Ascending aorta (tissue), 2 donors: ENCODE measurements at regions not wholly inside any gene's neighbourhood (a gene's known extent, or its start where the extent isn't known, plus 50 kb on each side); places are given as distances from the start of the nearest gene placed in this dataset.

ENCODE experiments used
- DNase-seq, 2 donors: peaks; one replicate each; pipeline ENCODE4 v3.0.0-alpha.2; 2019; ENCODE audit warnings: low spot score in 2 of 2
- H3K27ac ChIP-seq, 2 donors: fragments of 200-600 bp; sonication (generic); one replicate each; pipeline ENCODE4 v1.5.1; 2016 to 2017; ENCODE audit warnings: mild to moderate bottlenecking in 1 of 2
- H3K27me3 ChIP-seq: fragments of 200-600 bp; sonication (generic); one replicate; pipeline ENCODE4 v1.5.1; 2017
- H3K36me3 ChIP-seq, 2 donors: fragments of 200-600 bp; sonication (generic); one replicate each; pipeline ENCODE4 v1.5.1; 2016
- H3K4me1 ChIP-seq, 2 donors: fragments of 200-600 bp; sonication (generic); one replicate each; pipeline ENCODE4 v1.5.1; 2016 to 2017; ENCODE audit warnings: mild to moderate bottlenecking in 1 of 2
- H3K4me3 ChIP-seq, 2 donors: fragments of 200-600 bp; sonication (generic); one replicate each; pipeline ENCODE4 v1.5.1; 2016 to 2017; ENCODE audit warnings: mild to moderate bottlenecking in 1 of 2
- H3K9me3 ChIP-seq, 2 donors: fragments of 200-600 bp; sonication (generic); one replicate each; pipeline ENCODE4 v1.5.1; 2016
- intact Hi-C: fragments of 100-400 bp; cut with DNase I; formaldehyde crosslinking; loops from one replicate; pipeline ENCODE4 v1.15.1; 2023
- TF ChIP-seq, protein P1 (sequence below), 3 experiments: fragments of 200-600 bp in 2 of 3; fragments of 450-650 bp in 1 of 3; sonication (generic) in 2 of 3; IDR thresholded peaks; one replicate each; pipeline ENCODE4 v1.5.1; 2016 to 2019; ENCODE audit warnings: antibody characterized with exemption in 3 of 3, mild to moderate bottlenecking in 1 of 3, moderate library complexity in 1 of 3

DNA sequence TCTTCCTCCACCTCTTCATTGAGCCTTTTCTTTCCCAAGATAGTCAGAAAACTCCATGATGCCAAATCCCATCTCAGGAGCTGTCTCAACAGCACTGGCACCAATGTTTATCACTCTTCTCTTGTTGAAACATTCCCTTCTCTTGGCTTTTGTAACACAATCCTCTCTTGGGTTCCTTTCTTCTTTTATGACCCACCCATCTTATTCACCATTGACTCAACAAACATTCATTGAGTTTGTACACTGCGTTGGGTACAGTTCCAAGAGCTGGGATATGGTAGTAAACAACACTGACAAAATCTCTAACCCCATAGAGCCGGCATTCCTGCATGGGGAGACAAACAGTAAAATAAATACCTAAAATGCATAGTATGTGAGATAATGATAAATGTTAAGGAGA lies 577.5 kb downstream of the INHBA start:
- H3K4me3 ChIP-seq: no peak overlapping the region
- H3K27me3 ChIP-seq: no peaks in the 10 kb centered on the region
- H3K27ac ChIP-seq: no peak overlapping the region
- no peak for DNase-seq
- H3K9me3 ChIP-seq: no peaks in the 10 kb centered on the region
- H3K36me3 ChIP-seq: no peaks in the 10 kb centered on the region
- TF ChIP-seq, protein P1, sequence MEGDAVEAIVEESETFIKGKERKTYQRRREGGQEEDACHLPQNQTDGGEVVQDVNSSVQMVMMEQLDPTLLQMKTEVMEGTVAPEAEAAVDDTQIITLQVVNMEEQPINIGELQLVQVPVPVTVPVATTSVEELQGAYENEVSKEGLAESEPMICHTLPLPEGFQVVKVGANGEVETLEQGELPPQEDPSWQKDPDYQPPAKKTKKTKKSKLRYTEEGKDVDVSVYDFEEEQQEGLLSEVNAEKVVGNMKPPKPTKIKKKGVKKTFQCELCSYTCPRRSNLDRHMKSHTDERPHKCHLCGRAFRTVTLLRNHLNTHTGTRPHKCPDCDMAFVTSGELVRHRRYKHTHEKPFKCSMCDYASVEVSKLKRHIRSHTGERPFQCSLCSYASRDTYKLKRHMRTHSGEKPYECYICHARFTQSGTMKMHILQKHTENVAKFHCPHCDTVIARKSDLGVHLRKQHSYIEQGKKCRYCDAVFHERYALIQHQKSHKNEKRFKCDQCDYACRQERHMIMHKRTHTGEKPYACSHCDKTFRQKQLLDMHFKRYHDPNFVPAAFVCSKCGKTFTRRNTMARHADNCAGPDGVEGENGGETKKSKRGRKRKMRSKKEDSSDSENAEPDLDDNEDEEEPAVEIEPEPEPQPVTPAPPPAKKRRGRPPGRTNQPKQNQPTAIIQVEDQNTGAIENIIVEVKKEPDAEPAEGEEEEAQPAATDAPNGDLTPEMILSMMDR (IDR thresholded peaks at IDR 0.05): no peak
- intact Hi-C loops: no loop called here
- H3K4me1 ChIP-seq: no peaks in the 10 kb centered on the region

DNA sequence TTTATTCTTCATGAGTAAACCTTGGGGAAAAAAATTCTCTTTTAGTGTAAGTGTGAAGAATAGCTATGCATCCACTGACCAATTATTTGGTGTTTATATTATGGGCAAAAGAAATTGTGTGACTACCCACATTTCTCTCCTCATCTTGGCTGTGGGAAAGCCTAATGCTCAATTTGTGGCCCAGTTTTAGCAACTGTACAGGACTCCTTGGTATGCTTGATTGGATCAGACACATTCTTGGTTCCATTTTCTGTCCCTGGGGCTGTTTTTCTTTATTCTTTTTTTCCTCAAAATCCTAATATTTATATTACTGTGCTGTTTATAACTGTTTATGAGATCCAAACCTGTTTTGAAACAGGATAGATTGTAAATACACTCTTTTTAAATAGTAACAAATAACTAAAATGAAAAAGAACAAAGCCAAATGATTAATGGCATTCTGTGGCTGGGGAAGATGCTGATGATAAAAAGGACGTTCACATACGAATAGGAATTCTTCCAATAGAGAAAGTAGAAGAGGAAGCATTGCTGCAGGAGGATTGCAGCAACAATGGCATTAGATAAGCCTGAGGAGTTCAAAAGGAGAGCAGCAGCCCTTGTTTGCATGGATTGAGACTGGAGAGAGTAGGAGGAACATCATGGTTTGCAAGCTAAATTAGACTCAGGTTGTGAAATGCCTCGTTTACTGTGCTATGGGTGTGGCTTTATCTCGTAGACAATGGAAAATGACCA lies 580.5 kb downstream of the INHBA start:
- H3K27me3 ChIP-seq: no peaks in the 10 kb centered on the region
- intact Hi-C loops: no loop called here
- TF ChIP-seq, protein P1 (IDR thresholded peaks at IDR 0.05): no peak

DNA sequence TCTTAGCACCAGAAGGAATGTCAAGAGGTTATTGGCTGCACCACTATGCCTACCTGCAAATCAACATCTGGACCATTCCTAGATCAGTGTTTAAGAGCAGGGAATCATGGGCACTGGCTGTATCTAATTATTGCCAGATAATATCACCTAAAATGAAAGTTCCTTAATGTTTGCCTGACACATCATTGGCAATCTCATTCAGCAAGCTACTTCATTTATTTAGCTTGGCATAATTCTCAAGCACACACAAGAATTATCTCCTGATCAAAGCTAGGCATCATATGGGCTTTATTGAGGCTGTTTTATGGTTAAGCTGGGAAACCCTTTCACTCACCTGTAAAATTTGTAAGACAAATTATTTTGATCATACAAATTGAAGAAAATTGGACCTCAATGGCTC lies 581.7 kb downstream of the INHBA start:
- Histone ChIP-seq H3K27me3 (no peaks in the 10 kb centered on the region), H3K4me3 (no peak overlapping the region), H3K9me3 (no peaks in the 10 kb centered on the region), H3K27ac (no peak overlapping the region), H3K36me3 (no peaks in the 10 kb centered on the region), H3K4me1 (no peaks in the 10 kb centered on the region)
- TF ChIP-seq, protein P1 (IDR thresholded peaks at IDR 0.05): no peak
- intact Hi-C loops: no loop called here
- no peak for DNase-seq

More for the DNA sequence above, 580.5 kb downstream of the INHBA start:
- Histone ChIP-seq H3K36me3 (no peaks in the 10 kb centered on the region), H3K4me3 (no peak overlapping the region), H3K4me1 (no peaks in the 10 kb centered on the region), H3K27ac (no peak overlapping the region), H3K9me3 (no peaks in the 10 kb centered on the region)
- no peak for DNase-seq

DNA sequence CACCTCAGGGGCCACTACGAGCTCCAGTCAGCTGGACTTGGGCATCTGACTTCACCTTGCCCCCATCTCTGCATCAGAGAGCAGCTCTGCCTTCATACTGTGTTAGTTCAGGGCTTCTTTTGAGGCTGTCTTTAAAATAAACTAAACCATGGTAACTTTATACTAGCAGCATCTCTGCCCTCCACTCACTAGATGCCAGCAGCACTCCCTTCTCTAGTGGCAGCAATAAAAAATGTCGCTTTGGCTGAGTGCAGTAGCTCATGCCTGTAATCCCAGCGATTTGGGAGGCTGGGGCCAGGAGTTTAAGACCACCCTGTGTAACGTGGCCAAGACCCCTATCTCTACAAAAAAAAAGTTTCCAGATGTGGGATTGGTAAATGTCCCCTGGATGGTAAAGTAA lies 584.4 kb downstream of the INHBA start:
- no peak overlapping the region for H3K4me3 ChIP-seq
- TF ChIP-seq, protein P1 (IDR thresholded peaks at IDR 0.05): no peak
- no peaks in the 10 kb centered on the region for H3K36me3 ChIP-seq
- no peak overlapping the region for H3K27ac ChIP-seq
- intact Hi-C loops: no loop called here
- no peaks in the 10 kb centered on the region for H3K9me3 ChIP-seq
- H3K4me1 ChIP-seq: no peaks in the 10 kb centered on the region
- DNase-seq: no peak
- no peaks in the 10 kb centered on the region for H3K27me3 ChIP-seq

DNA sequence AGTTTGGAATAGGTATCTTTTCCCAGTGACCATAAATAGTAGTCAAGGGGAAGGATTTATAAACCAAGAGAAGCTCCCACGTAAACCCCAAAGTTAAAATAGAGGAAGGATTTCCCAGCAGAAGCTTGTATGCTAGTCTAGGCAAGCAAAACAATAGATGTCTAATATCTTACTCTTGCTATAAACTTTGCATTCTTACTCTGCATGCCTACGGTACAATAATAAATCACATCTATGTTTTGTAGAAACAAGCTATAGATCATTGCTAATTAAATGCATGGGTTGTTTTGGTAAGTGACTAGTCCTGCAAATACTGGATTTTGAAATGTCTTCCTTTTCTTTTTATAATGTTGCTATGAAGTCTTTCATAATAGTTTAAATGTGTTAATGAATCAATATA lies 585.5 kb downstream of the INHBA start:
- H3K27me3 ChIP-seq: no peaks in the 10 kb centered on the region
- no peaks in the 10 kb centered on the region for H3K4me1 ChIP-seq
- no peak overlapping the region for H3K27ac ChIP-seq
- intact Hi-C loops: no loop called here
- TF ChIP-seq, protein P1 (IDR thresholded peaks at IDR 0.05): no peak
- H3K9me3 ChIP-seq: no peaks in the 10 kb centered on the region
- H3K4me3 ChIP-seq: no peak overlapping the region
- no peak for DNase-seq
- no peaks in the 10 kb centered on the region for H3K36me3 ChIP-seq

DNA sequence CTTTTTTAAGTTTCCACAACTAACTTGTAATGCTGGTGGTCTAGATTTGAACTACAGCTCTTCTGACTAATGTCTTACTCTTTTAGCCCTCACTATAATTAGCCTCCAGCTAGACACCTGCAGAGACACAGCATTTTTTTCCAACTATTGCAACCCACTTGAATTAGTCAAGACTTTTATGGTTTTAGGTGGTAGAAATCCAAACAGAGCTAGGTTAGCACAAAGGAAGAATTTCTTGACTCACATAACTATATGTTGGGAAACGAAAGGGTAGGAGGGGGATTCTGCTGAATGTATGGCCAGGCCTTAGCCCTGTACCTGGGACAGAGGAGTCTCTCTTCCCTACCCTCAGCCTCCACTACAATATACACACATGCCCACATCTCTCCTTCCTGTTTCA lies 586.1 kb downstream of the INHBA start:
- Histone ChIP-seq H3K9me3 (no peaks in the 10 kb centered on the region), H3K36me3 (no peaks in the 10 kb centered on the region), H3K27me3 (no peaks in the 10 kb centered on the region), H3K4me3 (no peak overlapping the region), H3K4me1 (no peaks in the 10 kb centered on the region), H3K27ac (no peak overlapping the region)
- DNase-seq: no peak
- TF ChIP-seq, protein P1 (IDR thresholded peaks at IDR 0.05): no peak
- intact Hi-C loops: no loop called here
